Activated CD4-positive, alpha-beta T cell treated with anti-CD3 and anti-CD28 coated beads, Interleukin-2, amount 10 ng/mL, durations not matched to agents 7 days and 5 days (primary cell): ENCODE measurements at regions not wholly inside any gene's neighbourhood (a gene's known extent, or its start where the extent isn't known, plus 50 kb on each side); places are given as distances from the start of the nearest gene placed in this dataset.

Experiments
- CTCF ChIA-PET: fragments of 350-600 bp; sonication (Branson Sonifier 250); formaldehyde crosslinking; loops from one replicate; lab custom pipeline; 2021; ENCODE audit warnings: antibody characterized with exemption; lab: Charles Lee
- POLR2A ChIA-PET: fragments of 350-600 bp; sonication (Branson Sonifier 250); formaldehyde crosslinking; loops from one replicate; lab custom pipeline; 2021; ENCODE audit warnings: antibody characterized with exemption; lab: Charles Lee
- DNase-seq: peaks from one replicate; pipeline ENCODE4 v3.0.0-alpha.2; 2020
- H3K27ac Mint-ChIP-seq: one replicate; pipeline ENCODE4 v1.8.0; 2021; ENCODE audit warnings: mild to moderate bottlenecking, moderate library complexity, mixed read lengths
- H3K27me3 Mint-ChIP-seq: one replicate; pipeline ENCODE4 v1.8.0; 2021; ENCODE audit warnings: mixed read lengths
- H3K36me3 Mint-ChIP-seq: one replicate; pipeline ENCODE4 v1.8.0; 2021; ENCODE audit warnings: low read depth, mixed read lengths
- H3K4me1 Mint-ChIP-seq: one replicate; pipeline ENCODE4 v1.8.0; 2021; ENCODE audit warnings: mixed read lengths
- H3K4me3 Mint-ChIP-seq: one replicate; pipeline ENCODE4 v1.8.0; 2021; ENCODE audit warnings: mild to moderate bottlenecking, moderate library complexity, mixed read lengths
- H3K9me3 Mint-ChIP-seq: one replicate; pipeline ENCODE4 v1.8.0; 2021; ENCODE audit warnings: mixed read lengths

- CTCF ChIA-PET, result interaction anchor here (0.6 to 2.1 kb wide), 7 partner anchors 12 to 669 kb away, joined by 3 to 4 read pairs (median 3); no protein-coding TSS in a partner anchor
- H3K27ac Mint-ChIP-seq, result no peak overlapping the region
- no peak overlapping the region for H3K4me3 Mint-ChIP-seq
- H3K36me3 Mint-ChIP-seq, result no peaks in the 10 kb centered on the region
- no peaks in the 10 kb centered on the region for H3K27me3 Mint-ChIP-seq
- POLR2A ChIA-PET, result no interaction called here
- no peak for DNase-seq
- no peaks in the 10 kb centered on the region for H3K4me1 Mint-ChIP-seq
- no peaks in the 10 kb centered on the region for H3K9me3 Mint-ChIP-seq
Observed at GRCh38 chr11:110951037-110951949, 239.1 kb upstream of the ARHGAP20 start.

DNA sequence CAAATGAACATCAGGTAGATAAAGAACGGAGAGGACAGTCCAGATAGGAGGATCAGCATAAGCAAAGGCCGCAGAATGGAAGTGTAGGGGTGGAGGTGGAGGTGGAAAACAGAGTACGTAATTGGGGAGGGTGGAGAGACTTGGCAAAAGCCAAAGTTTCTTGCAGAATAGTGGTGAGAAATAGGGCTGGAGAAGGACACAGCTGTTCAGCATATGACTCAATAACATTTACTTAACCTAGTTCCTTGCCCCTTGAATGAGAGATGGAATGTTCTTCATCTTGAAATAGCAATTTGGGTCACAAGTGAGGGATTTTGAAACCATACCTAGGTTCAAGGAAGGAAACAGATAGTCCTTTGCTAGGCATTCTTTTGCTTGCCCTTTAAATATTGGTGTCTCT is 235.9 kb upstream of the ARHGAP20 start:
- Mint-ChIP-seq H3K27me3 (no peaks in the 10 kb centered on the region), H3K4me3 (no peak overlapping the region), H3K9me3 (no peaks in the 10 kb centered on the region), H3K36me3 (no peaks in the 10 kb centered on the region), H3K4me1 (no peaks in the 10 kb centered on the region), H3K27ac (no peak overlapping the region)
- ChIA-PET CTCF (no interaction called here), POLR2A (no interaction called here)
- no peak for DNase-seq

GRCh38 chr11:110947096-110947495 is 234.9 kb upstream of the ARHGAP20 start:
- H3K4me1 Mint-ChIP-seq, result no peaks in the 10 kb centered on the region

DNA sequence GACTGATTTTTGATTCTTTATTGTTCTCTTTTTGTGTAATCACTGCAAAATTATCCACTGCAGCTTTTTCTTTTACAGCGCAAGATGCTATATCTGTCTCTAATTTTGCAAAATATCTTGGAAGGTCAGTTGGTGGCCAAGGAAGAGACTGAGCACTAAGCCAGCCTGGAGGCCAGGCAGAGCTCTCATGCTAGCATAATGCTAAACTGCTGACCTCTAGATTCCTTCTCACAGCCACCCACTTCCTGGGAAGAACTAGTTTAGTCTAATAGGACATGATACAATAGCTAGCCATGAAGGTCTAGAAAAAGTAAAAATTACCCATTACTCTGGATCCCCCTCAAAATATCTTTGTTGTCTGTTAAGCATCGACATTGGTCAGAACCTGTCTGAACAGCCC is 227.2 kb upstream of the ARHGAP20 start:
- Mint-ChIP-seq H3K36me3 (no peaks in the 10 kb centered on the region), H3K9me3 (no peaks in the 10 kb centered on the region), H3K4me1 (no peaks in the 10 kb centered on the region), H3K4me3 (no peak overlapping the region), H3K27ac (no peak overlapping the region), H3K27me3 (no peaks in the 10 kb centered on the region)
- CTCF ChIA-PET, result interaction anchor here (0.6 kb wide), 1 partner anchor 13 kb away, joined by 3 read pairs; no protein-coding TSS in a partner anchor
- POLR2A ChIA-PET, result no interaction called here
- no peak for DNase-seq

More at GRCh38 chr11:110947096-110947495, 234.9 kb upstream of the ARHGAP20 start:
- Mint-ChIP-seq H3K27ac (no peak overlapping the region), H3K27me3 (no peaks in the 10 kb centered on the region), H3K36me3 (no peaks in the 10 kb centered on the region), H3K9me3 (no peaks in the 10 kb centered on the region), H3K4me3 (no peak overlapping the region)
- DNase-seq, result no peak
- ChIA-PET CTCF (no interaction called here), POLR2A (no interaction called here)

DNA sequence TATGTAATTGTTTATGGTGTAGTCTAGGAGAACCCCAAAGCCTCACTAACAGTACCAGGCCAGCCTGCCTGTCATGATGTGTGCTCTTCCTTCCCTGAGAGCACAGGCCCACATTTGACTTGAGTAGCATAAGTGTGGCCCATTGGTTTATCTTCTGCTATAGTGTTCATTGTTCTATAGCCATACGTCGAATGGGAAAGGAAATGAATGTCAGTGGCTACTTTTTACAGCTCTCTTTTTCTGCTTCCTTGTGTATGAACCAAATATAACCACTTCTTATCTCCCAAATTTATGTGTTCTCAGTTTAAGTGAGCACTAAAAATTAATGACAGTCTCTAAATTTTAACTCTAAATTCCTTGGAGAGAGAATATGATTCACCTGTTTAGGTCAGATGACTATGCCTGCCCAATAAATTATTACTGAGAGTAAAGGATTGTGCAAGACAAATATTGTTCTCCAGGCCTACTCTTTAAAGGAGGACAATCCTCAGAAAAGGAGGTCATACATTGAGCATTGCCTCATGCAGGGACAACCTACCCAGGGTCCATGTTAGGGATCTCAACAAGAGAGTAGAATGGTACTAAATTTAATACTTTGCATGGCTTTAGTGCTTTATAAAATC is 222.9 kb upstream of the ARHGAP20 start:
- Mint-ChIP-seq H3K4me1 (no peaks in the 10 kb centered on the region), H3K27ac (no peak overlapping the region), H3K36me3 (no peaks in the 10 kb centered on the region), H3K27me3 (no peaks in the 10 kb centered on the region), H3K9me3 (no peaks in the 10 kb centered on the region), H3K4me3 (no peak overlapping the region)
- POLR2A ChIA-PET, result no interaction called here
- CTCF ChIA-PET, result interaction anchor here (0.6 kb wide), 1 partner anchor 154 kb away, joined by 3 read pairs; no protein-coding TSS in a partner anchor
- no peak for DNase-seq

GRCh38 chr11:110929129-110929528 is 216.9 kb upstream of the ARHGAP20 start:
- H3K27me3 Mint-ChIP-seq, result no peaks in the 10 kb centered on the region

DNA sequence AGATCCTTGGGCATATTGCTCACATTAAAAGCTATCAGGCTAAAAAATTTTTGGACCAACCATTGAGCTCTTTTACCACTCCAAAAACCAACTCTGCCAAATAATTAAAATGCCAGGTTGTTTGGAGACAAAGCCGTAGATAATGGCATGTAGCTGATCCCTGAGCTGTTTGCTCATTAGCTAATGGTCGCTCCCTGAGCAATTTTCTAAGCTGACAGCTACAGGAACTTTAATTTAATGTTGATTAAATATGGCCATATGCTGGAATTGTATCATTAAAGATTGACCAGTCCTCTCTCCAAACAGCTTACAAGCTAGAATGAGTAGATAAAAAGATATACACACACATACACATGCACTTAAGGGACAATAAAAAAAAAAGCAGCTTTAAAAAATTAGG is 216.2 kb upstream of the ARHGAP20 start:
- no peaks in the 10 kb centered on the region for H3K27me3 Mint-ChIP-seq
- H3K4me3 Mint-ChIP-seq, result no peak overlapping the region
- CTCF ChIA-PET, result interaction anchor here (0.5 to 1.0 kb wide), 2 partner anchors 79 to 682 kb away, joined by 3 read pairs; no protein-coding TSS in a partner anchor
- peaks cover 2% of the 10 kb centered on the region for H3K9me3 Mint-ChIP-seq
- H3K27ac Mint-ChIP-seq, result no peak overlapping the region
- H3K4me1 Mint-ChIP-seq, result no peaks in the 10 kb centered on the region
- no peaks in the 10 kb centered on the region for H3K36me3 Mint-ChIP-seq
- no peak for DNase-seq
- POLR2A ChIA-PET, result no interaction called here

More at GRCh38 chr11:110929129-110929528, 216.9 kb upstream of the ARHGAP20 start:
- Mint-ChIP-seq H3K4me3 (no peak overlapping the region), H3K36me3 (no peaks in the 10 kb centered on the region), H3K27ac (no peak overlapping the region), H3K9me3 (peaks cover 2% of the 10 kb centered on the region), H3K4me1 (no peaks in the 10 kb centered on the region)
- POLR2A ChIA-PET, result no interaction called here
- DNase-seq, result no peak
- CTCF ChIA-PET, result interaction anchor here (1.0 kb wide), 1 partner anchor 80 kb away, joined by 3 read pairs; no protein-coding TSS in a partner anchor

DNA sequence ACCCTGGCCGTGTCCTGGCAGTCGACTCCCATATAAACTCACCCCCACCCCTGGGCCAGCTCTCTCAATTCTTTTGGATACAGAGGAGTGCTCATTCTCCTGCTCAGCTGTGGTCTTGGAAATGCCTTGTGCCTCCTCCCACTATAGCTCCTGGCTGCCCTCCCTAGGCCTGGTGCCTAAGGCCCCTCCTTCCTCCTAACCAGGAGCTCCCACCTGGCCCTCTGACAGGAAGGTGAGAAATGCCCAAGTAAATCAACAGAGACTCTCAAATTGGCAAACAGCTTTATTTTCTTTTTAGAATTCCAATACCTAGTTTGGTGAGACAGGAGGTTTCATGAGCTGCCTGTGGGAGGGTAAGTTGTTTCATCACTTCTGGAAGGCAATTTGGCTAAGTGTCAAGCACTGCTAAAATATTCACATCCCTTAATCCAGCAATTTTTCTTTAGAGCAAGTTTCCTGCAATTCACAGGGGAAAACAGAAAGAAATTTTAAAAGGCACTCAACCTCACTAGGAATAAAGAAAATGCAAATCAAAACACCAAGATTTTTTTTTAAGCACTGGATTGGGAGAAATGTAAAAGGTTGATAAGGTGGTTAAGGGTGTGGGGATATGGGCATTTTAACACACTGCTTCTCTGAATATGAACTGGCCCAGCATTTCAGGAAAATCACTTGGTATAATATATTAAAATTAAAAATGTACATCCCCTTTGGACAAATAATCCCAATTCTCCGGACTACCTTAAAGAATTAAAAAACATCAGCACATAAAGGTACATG is 209.7 kb upstream of the ARHGAP20 start:
- DNase-seq, result no peak
- Mint-ChIP-seq H3K27me3 (no peaks in the 10 kb centered on the region), H3K4me1 (peaks cover 11% of the 10 kb centered on the region), H3K27ac (no peak overlapping the region), H3K9me3 (peaks cover 8% of the 10 kb centered on the region), H3K4me3 (no peak overlapping the region), H3K36me3 (peaks cover 4% of the 10 kb centered on the region)
- ChIA-PET CTCF (no interaction called here), POLR2A (interaction anchor here (0.6 kb wide), 1 partner anchor 90 kb away, joined by 3 read pairs; no protein-coding TSS in a partner anchor)

GRCh38 chr11:110919241-110919922 is 207.1 kb upstream of the ARHGAP20 start:
- POLR2A ChIA-PET, result no interaction called here
- peak overlapping the region; percentile 44 for H3K27ac Mint-ChIP-seq
- peaks cover 4% of the 10 kb centered on the region for H3K36me3 Mint-ChIP-seq
- H3K27me3 Mint-ChIP-seq, result no peaks in the 10 kb centered on the region
- H3K9me3 Mint-ChIP-seq, result peaks cover 14% of the 10 kb centered on the region
- CTCF ChIA-PET, result interaction anchor here (0.9 kb wide), 1 partner anchor 13 kb away, joined by 3 read pairs; no protein-coding TSS in a partner anchor
- H3K4me3 Mint-ChIP-seq, result no peak overlapping the region
- no peak for DNase-seq
- peaks cover 11% of the 10 kb centered on the region for H3K4me1 Mint-ChIP-seq

GRCh38 chr11:110918351-110918750 is 206.1 kb upstream of the ARHGAP20 start:
- Mint-ChIP-seq H3K27ac (no peak overlapping the region), H3K36me3 (peaks cover 4% of the 10 kb centered on the region), H3K4me3 (no peak overlapping the region), H3K4me1 (peaks cover 11% of the 10 kb centered on the region), H3K27me3 (no peaks in the 10 kb centered on the region), H3K9me3 (peaks cover 14% of the 10 kb centered on the region)
- no peak for DNase-seq
- CTCF ChIA-PET, result interaction anchor here (0.9 kb wide), 1 partner anchor 12 kb away, joined by 3 read pairs; no protein-coding TSS in a partner anchor
- POLR2A ChIA-PET, result no interaction called here

DNA sequence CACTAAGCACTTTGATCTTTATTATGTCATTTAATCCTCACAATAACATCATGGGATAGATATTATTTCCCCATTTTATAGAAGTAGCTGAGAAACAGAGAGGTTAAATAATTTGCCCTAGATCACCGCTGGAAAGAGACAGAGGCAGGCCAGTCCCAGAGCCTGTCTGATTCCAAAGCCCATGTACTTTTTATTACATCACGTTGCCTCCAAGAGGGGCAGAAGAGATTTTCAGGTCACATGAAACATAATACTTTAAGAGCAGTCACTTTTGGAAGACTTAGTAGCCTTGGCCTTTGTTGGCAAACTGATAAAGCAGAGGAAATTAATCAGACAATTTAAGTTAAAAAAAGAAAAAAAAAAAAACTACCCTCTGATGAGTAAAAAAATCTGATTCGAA is 200.2 kb upstream of the ARHGAP20 start:
- H3K4me3 Mint-ChIP-seq, result no peak overlapping the region
- H3K4me1 Mint-ChIP-seq, result peaks cover 16% of the 10 kb centered on the region

DNA sequence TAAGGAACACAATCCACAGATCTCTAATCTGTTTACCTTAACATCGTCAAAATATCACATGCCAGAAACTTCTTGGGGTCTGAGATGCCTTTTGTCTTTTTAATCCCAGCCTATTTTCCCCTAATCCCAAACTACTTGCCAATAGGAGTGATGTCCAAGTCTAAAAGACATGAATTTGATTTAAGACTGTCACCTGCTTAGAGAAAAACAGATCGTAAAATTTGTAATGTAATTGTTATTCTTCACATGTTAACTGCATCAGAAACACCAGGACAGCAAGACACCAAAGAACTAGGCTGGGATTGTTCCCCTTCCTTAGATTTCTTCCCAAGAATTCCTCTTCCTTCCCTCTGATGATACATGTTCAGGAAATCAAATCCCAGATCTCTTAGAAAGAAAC is 198.1 kb upstream of the ARHGAP20 start:
- CTCF ChIA-PET, result interaction anchor here (0.6 to 1.2 kb wide), 2 partner anchors 24 to 579 kb away, joined by 3 to 4 read pairs; no protein-coding TSS in a partner anchor

More for the DNA sequence above, 200.2 kb upstream of the ARHGAP20 start:
- CTCF ChIA-PET, result no interaction called here
- H3K27me3 Mint-ChIP-seq, result no peaks in the 10 kb centered on the region
- POLR2A ChIA-PET, result no interaction called here
- DNase-seq, result no peak
- H3K9me3 Mint-ChIP-seq, result peaks cover 13% of the 10 kb centered on the region
- no peak overlapping the region for H3K27ac Mint-ChIP-seq
- peaks cover 6% of the 10 kb centered on the region for H3K36me3 Mint-ChIP-seq

More for the DNA sequence above, 198.1 kb upstream of the ARHGAP20 start:
- Mint-ChIP-seq H3K27ac (no peak overlapping the region), H3K9me3 (peaks cover 15% of the 10 kb centered on the region), H3K27me3 (no peaks in the 10 kb centered on the region), H3K36me3 (peaks cover 12% of the 10 kb centered on the region), H3K4me3 (no peak overlapping the region), H3K4me1 (peaks cover 20% of the 10 kb centered on the region)
- POLR2A ChIA-PET, result no interaction called here
- DNase-seq, result no peak
